Tibial artery (tissue), 4 donors: ENCODE measurements at regions not wholly inside any gene's neighbourhood (a gene's known extent, or its start where the extent isn't known, plus 50 kb on each side); places are given as distances from the start of the nearest gene placed in this dataset.
"Not testable (repeated sequence)": the region's sequence is repeated elsewhere in the genome, so short reads cannot be mapped to it uniquely, and the experiment has no call there.

Source experiments
- DNase-seq, 2 donors: peaks; one replicate each; pipeline ENCODE4 v3.0.0-alpha.2; 2019
- H3K27ac ChIP-seq, 2 donors: fragments of 200-600 bp; sonication (generic) in 1 of 2; 1 replicate in 1 of 2; 2 replicates in 1 of 2; pipeline ENCODE4 v1.5.1; 2018 to 2019; ENCODE audit warnings: mild to moderate bottlenecking in 1 of 2
- H3K27me3 ChIP-seq, 2 donors: fragments of 200-600 bp; sonication (generic) in 1 of 2; one replicate each; pipeline versions ENCODE4 v1.5.1 to v1.6.0; 2016 to 2019
- H3K36me3 ChIP-seq, 3 donors: fragments of 200-600 bp; sonication (generic) in 2 of 3; one replicate each; pipeline ENCODE4 v1.5.1; 2016 to 2019; ENCODE audit warnings: mild to moderate bottlenecking in 2 of 3
- H3K4me1 ChIP-seq, 4 donors: fragments of 200-600 bp; sonication (generic) in 2 of 4; 1 replicate in 3 of 4; 2 replicates in 1 of 4; pipeline ENCODE4 v1.5.1; 2016 to 2019
- H3K4me3 ChIP-seq, 2 donors: fragments of 200-600 bp; sonication (generic) in 1 of 2; 1 replicate in 1 of 2; 2 replicates in 1 of 2; pipeline ENCODE4 v1.5.1; 2018 to 2019; ENCODE audit warnings: mild to moderate bottlenecking in 2 of 2
- H3K9me3 ChIP-seq, 3 donors: fragments of 200-600 bp; sonication (generic) in 1 of 3; one replicate each; pipeline ENCODE4 v1.5.1; 2016 to 2019
- CTCF ChIP-seq, 2 experiments: fragments of 200-600 bp in 1 of 2; fragments of 450-650 bp in 1 of 2; IDR thresholded peaks; one replicate each; pipeline ENCODE4 v1.5.1; 2017 to 2019; ENCODE audit warnings: antibody characterized with exemption in 2 of 2, mild to moderate bottlenecking in 1 of 2, moderate library complexity in 1 of 2
- intact Hi-C: fragments of 100-400 bp; cut with DNase I; formaldehyde crosslinking; loops from one replicate; pipeline ENCODE4 v1.15.0; 2023; ENCODE audit warnings: low total_unique reads

GRCh38 chr2:142380372-142380771, 249.6 kb upstream of the LRP1B start:
- intact Hi-C loops = no loop called here
- no peaks in the 10 kb centered on the region for H3K4me1 ChIP-seq
- no peaks in the 10 kb centered on the region for H3K27me3 ChIP-seq
- H3K27ac ChIP-seq = no peak overlapping the region
- no peaks in the 10 kb centered on the region for H3K9me3 ChIP-seq
- DNase-seq = no peak
- no peak for TF ChIP-seq CTCF (IDR thresholded peaks at IDR 0.05)
- no peaks in the 10 kb centered on the region for H3K36me3 ChIP-seq
- no peak overlapping the region for H3K4me3 ChIP-seq

GRCh38 chr2:142362069-142362468, 231.3 kb upstream of the LRP1B start:
- H3K4me1 ChIP-seq, H3K27me3 ChIP-seq, H3K36me3 ChIP-seq, H3K27ac ChIP-seq, intact Hi-C loops, H3K9me3 ChIP-seq, H3K4me3 ChIP-seq, DNase-seq: not testable (repeated sequence)

GRCh38 chr2:142347751-142348150, 216.9 kb upstream of the LRP1B start:
- H3K9me3 ChIP-seq = no peaks in the 10 kb centered on the region
- no peak overlapping the region for H3K27ac ChIP-seq
- no peaks in the 10 kb centered on the region for H3K27me3 ChIP-seq
- H3K4me1 ChIP-seq = no peaks in the 10 kb centered on the region
- H3K4me3 ChIP-seq = no peak overlapping the region
- H3K36me3 ChIP-seq = no peaks in the 10 kb centered on the region
- no peak for DNase-seq
- TF ChIP-seq CTCF (IDR thresholded peaks at IDR 0.05) = no peak
- intact Hi-C loops = no loop called here

- DNase-seq = no peak
- no peak for TF ChIP-seq CTCF (IDR thresholded peaks at IDR 0.05)
These were observed 208.4 kb upstream of the LRP1B start for GRCh38 chr2:142339261-142339660.

GRCh38 chr2:142332196-142332595, 201.4 kb upstream of the LRP1B start:
- Histone ChIP-seq H3K4me3 (no peak overlapping the region), H3K9me3 (peaks cover 0 to 14% (median 0%) of the 10 kb centered on the region in 3 donors), H3K27ac (no peak overlapping the region), H3K36me3 (no peaks in the 10 kb centered on the region), H3K27me3 (no peaks in the 10 kb centered on the region), H3K4me1 (no peaks in the 10 kb centered on the region)
- intact Hi-C loops = no loop called here
- no peak for DNase-seq
- TF ChIP-seq CTCF (IDR thresholded peaks at IDR 0.05) = no peak

More at GRCh38 chr2:142339261-142339660, 208.4 kb upstream of the LRP1B start:
- H3K36me3 ChIP-seq = no peaks in the 10 kb centered on the region
- intact Hi-C loops = no loop called here
- H3K27me3 ChIP-seq = no peaks in the 10 kb centered on the region
- no peaks in the 10 kb centered on the region for H3K4me1 ChIP-seq
- no peak overlapping the region for H3K4me3 ChIP-seq
- H3K9me3 ChIP-seq = peaks cover 0 to 11% (median 0%) of the 10 kb centered on the region in 3 donors
- H3K27ac ChIP-seq = no peak overlapping the region

- DNase-seq = no peak
- no peak overlapping the region for H3K27ac ChIP-seq
These were observed 199.6 kb upstream of the LRP1B start for GRCh38 chr2:142330458-142330857.

More at GRCh38 chr2:142330458-142330857, 199.6 kb upstream of the LRP1B start:
- no peak for TF ChIP-seq CTCF (IDR thresholded peaks at IDR 0.05)
- H3K4me1 ChIP-seq = no peaks in the 10 kb centered on the region
- H3K36me3 ChIP-seq = no peaks in the 10 kb centered on the region
- H3K27me3 ChIP-seq = no peaks in the 10 kb centered on the region
- intact Hi-C loops = no loop called here
- H3K9me3 ChIP-seq = peaks cover 0 to 14% (median 0%) of the 10 kb centered on the region in 3 donors
- no peak overlapping the region for H3K4me3 ChIP-seq
